ENCODE measurements at regions not wholly inside any gene's neighbourhood (a gene's known extent, or its start where the extent isn't known, plus 50 kb on each side); places are given as distances from the start of the nearest gene placed in this dataset.

DNA sequence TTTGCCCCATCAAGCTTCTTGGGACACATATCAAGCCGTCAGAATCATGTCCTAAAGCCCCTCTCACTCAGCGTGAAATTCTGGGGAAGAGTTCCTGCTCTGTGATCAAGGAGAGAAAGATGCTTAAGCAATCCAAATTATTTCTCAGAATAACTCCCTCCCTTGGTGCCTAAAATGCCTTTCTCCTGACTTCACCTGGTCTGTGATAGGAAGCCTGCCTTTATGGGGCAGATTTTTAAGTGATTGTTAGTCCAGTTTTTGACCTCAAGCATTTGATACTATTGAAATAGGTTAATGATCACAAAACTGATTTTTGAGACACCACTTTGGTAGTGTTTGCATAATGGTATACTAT, 76.4 kb upstream of the MAGI2 start:
- intact Hi-C loops (cut with DNase I; ENCODE audit: low total_unique reads) = no loop called here
- Histone ChIP-seq H3K27ac (no peak overlapping the region), H3K4me3 (no peak overlapping the region), H3K4me1 (no peaks in the 10 kb centered on the region), H3K9me3 (no peaks in the 10 kb centered on the region), H3K36me3 (no peaks in the 10 kb centered on the region), H3K27me3 (no peaks in the 10 kb centered on the region)
- no peak for DNase-seq
- no peak for TF ChIP-seq POLR2AphosphoS5 (IDR thresholded peaks at IDR 0.05)
- no peak for TF ChIP-seq EP300 (IDR thresholded peaks at IDR 0.05)
- TF ChIP-seq, protein P1, sequence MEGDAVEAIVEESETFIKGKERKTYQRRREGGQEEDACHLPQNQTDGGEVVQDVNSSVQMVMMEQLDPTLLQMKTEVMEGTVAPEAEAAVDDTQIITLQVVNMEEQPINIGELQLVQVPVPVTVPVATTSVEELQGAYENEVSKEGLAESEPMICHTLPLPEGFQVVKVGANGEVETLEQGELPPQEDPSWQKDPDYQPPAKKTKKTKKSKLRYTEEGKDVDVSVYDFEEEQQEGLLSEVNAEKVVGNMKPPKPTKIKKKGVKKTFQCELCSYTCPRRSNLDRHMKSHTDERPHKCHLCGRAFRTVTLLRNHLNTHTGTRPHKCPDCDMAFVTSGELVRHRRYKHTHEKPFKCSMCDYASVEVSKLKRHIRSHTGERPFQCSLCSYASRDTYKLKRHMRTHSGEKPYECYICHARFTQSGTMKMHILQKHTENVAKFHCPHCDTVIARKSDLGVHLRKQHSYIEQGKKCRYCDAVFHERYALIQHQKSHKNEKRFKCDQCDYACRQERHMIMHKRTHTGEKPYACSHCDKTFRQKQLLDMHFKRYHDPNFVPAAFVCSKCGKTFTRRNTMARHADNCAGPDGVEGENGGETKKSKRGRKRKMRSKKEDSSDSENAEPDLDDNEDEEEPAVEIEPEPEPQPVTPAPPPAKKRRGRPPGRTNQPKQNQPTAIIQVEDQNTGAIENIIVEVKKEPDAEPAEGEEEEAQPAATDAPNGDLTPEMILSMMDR (IDR thresholded peaks at IDR 0.05) = no peak
- no peak for TF ChIP-seq POLR2A (IDR thresholded peaks at IDR 0.05)
- 74 to 89% (median 83%) methylated on average over 2 of the region's 2 CpGs for WGBS, 5 donors

DNA sequence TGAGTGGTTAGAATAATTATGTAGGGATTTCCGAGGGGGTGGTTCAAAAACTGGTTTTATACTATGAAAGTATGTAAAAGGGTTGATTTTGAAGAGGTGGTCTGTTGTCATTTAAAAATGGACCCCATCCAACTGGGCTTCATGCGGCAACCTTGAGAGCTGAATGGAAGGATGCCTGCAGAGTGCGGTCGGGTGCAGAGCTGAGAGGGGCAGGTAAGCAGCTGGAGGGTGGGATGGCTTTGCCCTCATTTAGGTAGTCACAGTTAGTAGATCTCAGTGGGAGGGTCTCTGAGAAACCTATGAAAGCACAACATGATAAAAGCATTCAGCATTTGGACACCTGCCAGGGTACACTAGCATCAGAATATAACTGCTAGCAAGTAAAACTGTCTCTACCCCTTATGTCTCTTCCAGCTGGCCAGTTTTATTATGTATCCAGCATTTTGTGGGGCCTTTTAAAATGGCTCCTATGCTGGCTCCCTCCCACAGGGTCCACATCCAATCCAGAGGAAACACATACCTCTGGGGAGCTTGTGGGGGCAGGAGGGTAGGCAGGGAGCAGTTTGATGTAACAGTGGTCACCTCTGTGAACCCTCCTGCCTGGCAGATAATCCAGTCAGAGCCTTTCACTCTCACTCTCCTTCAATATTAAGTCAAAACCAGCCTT, 75.9 kb upstream of the MAGI2 start:
- Histone ChIP-seq H3K4me3 (no peak overlapping the region), H3K27me3 (no peaks in the 10 kb centered on the region), H3K27ac (no peak overlapping the region), H3K4me1 (no peaks in the 10 kb centered on the region), H3K36me3 (no peaks in the 10 kb centered on the region), H3K9me3 (no peaks in the 10 kb centered on the region)
- DNase-seq = no peak
- 90 to 96% (median 93%) methylated on average over 4 of the region's 4 CpGs for WGBS, 5 donors
- TF ChIP-seq EP300 (IDR thresholded peaks at IDR 0.05) (no peak), POLR2AphosphoS5 (IDR thresholded peaks at IDR 0.05) (no peak), POLR2A (IDR thresholded peaks at IDR 0.05) (no peak)
- TF ChIP-seq, protein P1 (IDR thresholded peaks at IDR 0.05) = no peak
- intact Hi-C loops (cut with DNase I; ENCODE audit: low total_unique reads) = no loop called here

DNA sequence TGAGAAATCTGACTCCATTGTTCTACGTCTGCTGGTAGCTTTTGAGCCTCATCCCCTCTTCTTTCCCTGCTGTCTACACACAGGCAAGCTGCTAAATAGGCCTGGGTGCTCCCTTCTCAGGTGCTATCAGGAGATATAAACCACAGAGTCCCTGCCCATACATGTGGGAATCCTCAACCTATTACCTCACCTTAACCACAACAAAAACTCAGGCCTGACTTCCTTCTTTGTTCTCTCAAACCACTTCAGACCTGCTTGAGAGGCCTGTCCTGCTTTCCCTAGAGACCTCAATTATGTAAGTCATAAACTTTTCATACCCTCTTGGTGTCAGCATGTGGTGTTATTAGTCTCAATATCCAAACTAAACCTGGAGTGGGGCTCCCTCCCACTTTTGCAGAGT, 75.0 kb upstream of the MAGI2 start:
- Histone ChIP-seq H3K36me3 (no peaks in the 10 kb centered on the region), H3K9me3 (no peaks in the 10 kb centered on the region), H3K27ac (no peak overlapping the region), H3K4me3 (no peak overlapping the region), H3K4me1 (no peaks in the 10 kb centered on the region), H3K27me3 (no peaks in the 10 kb centered on the region)
- no peak for TF ChIP-seq EP300 (IDR thresholded peaks at IDR 0.05)
- intact Hi-C loops (cut with DNase I; ENCODE audit: low total_unique reads) = no loop called here
- 77 to 88% (median 83%) methylated on average over 1 of the region's 1 CpG for WGBS, 5 donors
- DNase-seq = no peak

DNA sequence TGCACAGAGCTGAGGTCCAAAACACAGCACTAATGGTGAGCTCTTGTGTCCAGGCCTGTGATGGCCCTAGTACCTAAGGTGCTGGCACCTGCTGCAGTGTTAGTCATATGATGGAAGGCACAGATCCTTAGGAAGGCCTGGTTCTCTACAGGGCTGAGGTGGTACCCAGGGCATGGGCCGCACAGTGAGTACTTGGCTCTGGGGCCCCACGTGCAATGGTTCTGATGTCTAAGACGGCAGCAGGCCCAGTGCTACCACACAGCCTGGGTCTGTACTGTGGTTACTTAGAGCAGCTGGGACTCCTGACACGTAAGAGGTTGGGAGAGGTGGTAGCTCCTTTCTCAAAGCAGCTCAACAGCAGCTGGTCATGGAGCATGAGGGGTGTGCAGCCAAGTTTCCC, 70.6 kb upstream of the MAGI2 start:
- H3K4me1 ChIP-seq = no peaks in the 10 kb centered on the region
- intact Hi-C loops (cut with DNase I; ENCODE audit: low total_unique reads) = no loop called here
- no peak overlapping the region for H3K27ac ChIP-seq
- no peaks in the 10 kb centered on the region for H3K27me3 ChIP-seq
- H3K36me3 ChIP-seq = no peaks in the 10 kb centered on the region
- DNase-seq = no peak
- no peak overlapping the region for H3K4me3 ChIP-seq
- WGBS, 5 donors = 92 to 100% (median 95%) methylated on average over 3 to 4 of the region's 4 CpGs
- H3K9me3 ChIP-seq = no peaks in the 10 kb centered on the region
- TF ChIP-seq, protein P1 (IDR thresholded peaks at IDR 0.05) = no peak
- TF ChIP-seq POLR2A (IDR thresholded peaks at IDR 0.05) = no peak

DNA sequence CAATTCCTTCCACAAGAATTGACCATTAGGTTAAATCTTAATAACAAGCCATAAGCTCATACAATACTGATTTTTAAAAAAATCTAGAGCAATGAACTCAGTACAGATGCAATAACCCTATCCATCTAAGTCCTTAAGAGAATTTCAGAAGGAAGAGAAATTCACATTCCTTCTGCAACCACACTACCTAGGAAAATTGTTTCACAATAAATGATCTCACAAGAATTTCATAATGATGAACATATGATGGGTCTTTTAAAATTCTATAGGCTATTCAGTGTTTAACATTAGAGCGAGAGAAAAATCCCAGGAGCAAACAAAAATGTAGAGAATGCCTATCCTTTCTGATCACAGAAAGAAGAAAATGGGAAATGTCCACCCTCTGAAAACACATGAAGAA, 70.0 kb upstream of the MAGI2 start:
- TF ChIP-seq, protein P1 (IDR thresholded peaks at IDR 0.05) = no peak
- TF ChIP-seq POLR2A (IDR thresholded peaks at IDR 0.05) = no peak
- TF ChIP-seq POLR2AphosphoS5 (IDR thresholded peaks at IDR 0.05) = no peak
- intact Hi-C loops (cut with DNase I; ENCODE audit: low total_unique reads) = no loop called here
- DNase-seq = no peak
- Histone ChIP-seq H3K4me1 (no peaks in the 10 kb centered on the region), H3K9me3 (no peaks in the 10 kb centered on the region), H3K27me3 (no peaks in the 10 kb centered on the region), H3K27ac (no peak overlapping the region), H3K36me3 (no peaks in the 10 kb centered on the region), H3K4me3 (no peak overlapping the region)
- 83 to 97% (median 91%) methylated on average over 1 of the region's 1 CpG for WGBS, 5 donors

Measured in stomach (tissue), 8 donors.